Activated CD4-positive, alpha-beta T cell treated with anti-CD3 and anti-CD28 coated beads, Interleukin-2, amount 50 U/mL, for 1 hour (primary cell): ENCODE measurements at regions not wholly inside any gene's neighbourhood (a gene's known extent, or its start where the extent isn't known, plus 50 kb on each side); places are given as distances from the start of the nearest gene placed in this dataset.
"Not testable (repeated sequence)": the region's sequence is repeated elsewhere in the genome, so short reads cannot be mapped to it uniquely, and the experiment has no call there.

Source experiments
- DNase-seq: peaks from one replicate; pipeline ENCODE4 v3.0.0-alpha.2; 2020

- no peak for DNase-seq
These were observed 154.6 kb upstream of the GDF10 start for GRCh38 chr10:47145290-47145934.

GRCh38 chr10:47146572-47146971, 153.4 kb upstream of the GDF10 start:
- DNase-seq, result no peak

GRCh38 chr10:47147186-47147585, 152.8 kb upstream of the GDF10 start:
- DNase-seq, result no peak

- no peak for DNase-seq
These were observed 149.4 kb upstream of the GDF10 start for GRCh38 chr10:47150581-47150980.

- no peak for DNase-seq
These were observed 148.1 kb upstream of the GDF10 start for GRCh38 chr10:47151920-47152319.

- no peak for DNase-seq
These were observed 147.1 kb upstream of the GDF10 start for GRCh38 chr10:47152861-47153349.

- DNase-seq, result no peak
These were observed 145.2 kb upstream of the GDF10 start for GRCh38 chr10:47154762-47155161.

- no peak for DNase-seq
These were observed 143.1 kb upstream of the GDF10 start for GRCh38 chr10:47156873-47157272.

GRCh38 chr10:47158116-47159071, 141.6 kb upstream of the GDF10 start:
- no peak for DNase-seq

- no peak for DNase-seq
These were observed 140.4 kb upstream of the GDF10 start for GRCh38 chr10:47159361-47160260.

- no peak for DNase-seq
These were observed 139.6 kb upstream of the GDF10 start for GRCh38 chr10:47160261-47160908.

GRCh38 chr10:47160967-47161366, 139.0 kb upstream of the GDF10 start:
- no peak for DNase-seq

GRCh38 chr10:47161465-47161864, 138.5 kb upstream of the GDF10 start:
- DNase-seq, result no peak

- DNase-seq, result no peak
These were observed 135.7 kb upstream of the GDF10 start for GRCh38 chr10:47164126-47164799.

- no peak for DNase-seq
These were observed 135.2 kb upstream of the GDF10 start for GRCh38 chr10:47164800-47165128.

- peak; percentile 7 for DNase-seq
These were observed 134.8 kb upstream of the GDF10 start for GRCh38 chr10:47165168-47165710.

- DNase-seq, result peak; percentile 34
These were observed 134.1 kb upstream of the GDF10 start for GRCh38 chr10:47165711-47166404.

GRCh38 chr10:47166405-47166777, 133.6 kb upstream of the GDF10 start:
- DNase-seq, result no peak

GRCh38 chr10:47166808-47167581, 133.0 kb upstream of the GDF10 start:
- not testable (repeated sequence) for DNase-seq

- no peak for DNase-seq
These were observed 132.4 kb upstream of the GDF10 start for GRCh38 chr10:47167591-47167990.
